ENCODE measurements at regions not wholly inside any gene's neighbourhood (a gene's known extent, or its start where the extent isn't known, plus 50 kb on each side); places are given as distances from the start of the nearest gene placed in this dataset.
A peak's percentile ranks its signal among the peaks of the same experiment; 100 is the strongest.

DNA sequence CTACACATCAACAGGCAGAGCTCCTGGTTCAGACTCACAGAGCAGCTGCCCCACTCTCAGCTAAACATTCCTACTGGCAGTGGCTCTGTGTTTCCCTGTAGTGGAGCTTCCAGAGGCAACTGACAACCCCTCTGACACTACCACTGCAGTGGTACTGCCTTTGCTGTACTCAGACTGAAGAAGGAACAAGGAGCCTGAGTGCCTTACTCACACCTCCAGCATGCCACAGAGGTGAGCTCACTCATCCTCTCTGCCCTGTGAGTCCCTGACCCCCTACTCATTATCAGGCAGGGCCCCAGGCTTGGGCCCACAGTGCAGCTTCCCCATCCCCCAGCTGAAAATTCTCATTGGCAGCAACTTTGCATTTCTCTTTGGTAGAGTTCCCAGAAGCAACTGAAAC is 240.5 kb upstream of the POF1B start:
- no peak for DNase-seq
- Mint-ChIP-seq H3K27me3 (ENCODE audit: unreplicated experiment) (peaks cover 3% of the 10 kb centered on the region), H3K9me3 (ENCODE audit: unreplicated experiment) (no peaks in the 10 kb centered on the region), H3K4me3 (ENCODE audit: unreplicated experiment) (no peak overlapping the region), H3K4me1 (ENCODE audit: low read depth, unreplicated experiment) (no peaks in the 10 kb centered on the region), H3K27ac (ENCODE audit: unreplicated experiment) (no peak overlapping the region), H3K36me3 (ENCODE audit: unreplicated experiment) (peaks cover 9% of the 10 kb centered on the region)
- TF ChIP-seq, protein P1, sequence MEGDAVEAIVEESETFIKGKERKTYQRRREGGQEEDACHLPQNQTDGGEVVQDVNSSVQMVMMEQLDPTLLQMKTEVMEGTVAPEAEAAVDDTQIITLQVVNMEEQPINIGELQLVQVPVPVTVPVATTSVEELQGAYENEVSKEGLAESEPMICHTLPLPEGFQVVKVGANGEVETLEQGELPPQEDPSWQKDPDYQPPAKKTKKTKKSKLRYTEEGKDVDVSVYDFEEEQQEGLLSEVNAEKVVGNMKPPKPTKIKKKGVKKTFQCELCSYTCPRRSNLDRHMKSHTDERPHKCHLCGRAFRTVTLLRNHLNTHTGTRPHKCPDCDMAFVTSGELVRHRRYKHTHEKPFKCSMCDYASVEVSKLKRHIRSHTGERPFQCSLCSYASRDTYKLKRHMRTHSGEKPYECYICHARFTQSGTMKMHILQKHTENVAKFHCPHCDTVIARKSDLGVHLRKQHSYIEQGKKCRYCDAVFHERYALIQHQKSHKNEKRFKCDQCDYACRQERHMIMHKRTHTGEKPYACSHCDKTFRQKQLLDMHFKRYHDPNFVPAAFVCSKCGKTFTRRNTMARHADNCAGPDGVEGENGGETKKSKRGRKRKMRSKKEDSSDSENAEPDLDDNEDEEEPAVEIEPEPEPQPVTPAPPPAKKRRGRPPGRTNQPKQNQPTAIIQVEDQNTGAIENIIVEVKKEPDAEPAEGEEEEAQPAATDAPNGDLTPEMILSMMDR (IDR thresholded peaks at IDR 0.05; ENCODE audit: partially characterized antibody, unreplicated experiment): no peak

DNA sequence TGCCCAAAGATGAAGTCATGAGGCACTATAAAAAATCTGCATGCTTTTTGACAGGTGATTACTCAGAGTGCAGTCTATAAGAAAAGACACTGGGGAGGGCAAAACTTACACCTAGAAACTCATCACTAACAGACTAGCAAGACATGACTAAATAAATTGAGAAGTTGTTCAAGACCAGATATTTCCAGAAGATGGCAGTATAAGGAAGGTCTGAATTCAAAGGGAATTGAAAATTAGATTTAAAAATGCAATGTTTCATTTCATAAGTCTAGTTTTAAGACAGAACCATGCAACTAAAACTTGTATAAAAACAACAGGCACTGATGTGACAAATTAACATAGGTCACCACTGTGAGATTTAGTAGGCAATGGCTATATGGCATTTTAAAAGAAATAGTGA is 232.5 kb upstream of the POF1B start:
- no peaks in the 10 kb centered on the region for H3K9me3 Mint-ChIP-seq (ENCODE audit: unreplicated experiment)

DNA sequence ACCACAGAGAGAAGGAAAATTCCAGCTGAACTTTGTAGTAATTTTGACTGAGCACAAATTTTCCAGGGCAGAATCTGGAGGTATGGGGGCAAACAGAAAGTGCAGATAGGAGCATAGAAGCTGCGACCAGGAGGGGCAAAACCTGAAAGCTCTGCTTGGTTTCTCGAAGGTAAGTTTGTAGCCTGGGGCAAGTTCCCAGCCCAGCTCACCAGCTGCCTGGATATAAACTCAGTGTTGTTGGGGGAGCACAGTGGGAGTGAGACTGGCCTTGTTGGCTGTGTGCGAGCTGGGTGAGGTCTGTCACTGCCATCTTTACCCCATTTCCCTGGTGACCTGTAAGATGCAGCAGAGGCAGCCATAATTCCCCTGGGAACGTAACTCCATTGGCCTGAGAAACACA is 213.5 kb upstream of the POF1B start:
- DNase-seq: no peak
- Mint-ChIP-seq H3K4me1 (ENCODE audit: low read depth, unreplicated experiment) (no peaks in the 10 kb centered on the region), H3K27ac (ENCODE audit: unreplicated experiment) (no peak overlapping the region), H3K27me3 (ENCODE audit: unreplicated experiment) (peaks cover 2% of the 10 kb centered on the region), H3K4me3 (ENCODE audit: unreplicated experiment) (no peak overlapping the region), H3K9me3 (ENCODE audit: unreplicated experiment) (no peaks in the 10 kb centered on the region), H3K36me3 (ENCODE audit: unreplicated experiment) (no peaks in the 10 kb centered on the region)
- TF ChIP-seq, protein P1 (IDR thresholded peaks at IDR 0.05; ENCODE audit: partially characterized antibody, unreplicated experiment): no peak

More for the DNA sequence above, 232.5 kb upstream of the POF1B start:
- no peak for DNase-seq
- TF ChIP-seq, protein P1 (IDR thresholded peaks at IDR 0.05; ENCODE audit: partially characterized antibody, unreplicated experiment): peak; percentile 32
- H3K27me3 Mint-ChIP-seq (ENCODE audit: unreplicated experiment): no peaks in the 10 kb centered on the region
- H3K27ac Mint-ChIP-seq (ENCODE audit: unreplicated experiment): no peak overlapping the region
- no peaks in the 10 kb centered on the region for H3K36me3 Mint-ChIP-seq (ENCODE audit: unreplicated experiment)
- H3K4me1 Mint-ChIP-seq (ENCODE audit: low read depth, unreplicated experiment): no peaks in the 10 kb centered on the region
- H3K4me3 Mint-ChIP-seq (ENCODE audit: unreplicated experiment): no peak overlapping the region

DNA sequence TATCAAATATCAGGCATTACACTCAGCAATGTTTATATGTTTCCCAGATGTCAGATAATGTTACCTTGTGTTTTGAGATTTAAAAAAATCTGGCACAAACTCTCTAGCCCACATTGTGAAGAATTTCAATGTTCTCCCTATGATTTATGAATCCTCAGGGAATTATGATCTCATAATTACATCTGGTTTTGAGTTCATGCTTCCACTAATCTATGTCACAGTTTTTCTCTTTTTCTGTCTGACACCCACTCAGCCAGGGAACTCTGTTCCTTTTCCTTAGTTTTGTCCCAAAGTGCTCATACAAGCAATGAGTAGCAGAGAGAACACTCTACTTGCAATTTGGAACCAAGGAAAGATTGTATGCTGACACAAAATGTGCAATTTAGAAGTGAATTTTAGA is 212.1 kb upstream of the POF1B start:
- Mint-ChIP-seq H3K27me3 (ENCODE audit: unreplicated experiment) (peaks cover 2% of the 10 kb centered on the region), H3K4me3 (ENCODE audit: unreplicated experiment) (no peak overlapping the region), H3K9me3 (ENCODE audit: unreplicated experiment) (no peaks in the 10 kb centered on the region), H3K36me3 (ENCODE audit: unreplicated experiment) (no peaks in the 10 kb centered on the region), H3K4me1 (ENCODE audit: low read depth, unreplicated experiment) (no peaks in the 10 kb centered on the region), H3K27ac (ENCODE audit: unreplicated experiment) (no peak overlapping the region)
- TF ChIP-seq, protein P1 (IDR thresholded peaks at IDR 0.05; ENCODE audit: partially characterized antibody, unreplicated experiment): no peak
- no peak for DNase-seq

DNA sequence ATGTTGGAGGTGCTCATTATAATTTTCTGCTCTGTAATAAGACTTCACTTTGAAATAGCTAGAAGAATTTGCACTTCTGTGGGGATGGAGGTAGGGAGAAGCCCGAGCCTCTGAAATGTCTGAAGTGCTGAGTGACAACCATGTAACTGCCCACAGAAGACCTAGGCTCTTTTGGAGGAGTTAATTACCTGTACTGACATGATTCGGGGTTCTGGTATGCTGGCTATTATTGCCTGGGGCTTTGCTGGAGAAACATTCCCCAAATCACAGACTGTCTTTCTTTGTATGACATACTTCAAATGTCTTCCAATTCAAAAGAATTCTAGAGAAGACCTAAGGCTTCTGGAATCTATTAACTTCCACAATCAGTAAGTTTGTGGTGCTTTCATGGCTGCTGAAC is 211.2 kb upstream of the POF1B start:
- Mint-ChIP-seq H3K4me3 (ENCODE audit: unreplicated experiment) (no peak overlapping the region), H3K9me3 (ENCODE audit: unreplicated experiment) (peaks cover 3% of the 10 kb centered on the region), H3K36me3 (ENCODE audit: unreplicated experiment) (no peaks in the 10 kb centered on the region), H3K27ac (ENCODE audit: unreplicated experiment) (no peak overlapping the region), H3K4me1 (ENCODE audit: low read depth, unreplicated experiment) (no peaks in the 10 kb centered on the region), H3K27me3 (ENCODE audit: unreplicated experiment) (peaks cover 2% of the 10 kb centered on the region)
- DNase-seq: no peak
- TF ChIP-seq, protein P1 (IDR thresholded peaks at IDR 0.05; ENCODE audit: partially characterized antibody, unreplicated experiment): no peak
